Heart right ventricle (tissue), 16 donors: ENCODE measurements at regions not wholly inside any gene's neighbourhood (a gene's known extent, or its start where the extent isn't known, plus 50 kb on each side); places are given as distances from the start of the nearest gene placed in this dataset.

Experiments
- ATAC-seq, 8 donors: fragments of 200-7000 bp; cut with Tn5 transposase; one replicate each; pipeline ENCODE4 v1.9.1; 2020; ENCODE audit warnings: mild to moderate bottlenecking in 8 of 8, moderate library complexity in 8 of 8, moderate number of reproducible peaks in 1 of 8
- DNase-seq, 2 donors: peaks; one replicate each; pipeline ENCODE4 v3.0.0-alpha.2; 2020
- H3K27ac ChIP-seq, 10 donors: fragments of 200-600 bp; sonication (generic) in 2 of 10; one replicate each; pipeline versions ENCODE4 v1.5.0 to v1.8.0; 2020 to 2022; ENCODE audit warnings: mild to moderate bottlenecking in 3 of 10
- H3K27me3 ChIP-seq, 7 donors: fragments of 200-600 bp; one replicate each; pipeline ENCODE4 v1.8.0; 2021 to 2022; ENCODE audit warnings: mild to moderate bottlenecking in 2 of 7
- H3K36me3 ChIP-seq, 9 donors: fragments of 200-600 bp; sonication (generic) in 1 of 9; one replicate each; pipeline versions ENCODE4 v1.5.0 to v1.8.0; 2020 to 2022; ENCODE audit warnings: mild to moderate bottlenecking in 2 of 9
- H3K4me1 ChIP-seq, 9 donors: fragments of 200-600 bp; sonication (generic) in 1 of 9; one replicate each; pipeline versions ENCODE4 v1.5.0 to v1.8.0; 2020 to 2022; ENCODE audit warnings: mild to moderate bottlenecking in 4 of 9
- H3K4me3 ChIP-seq, 10 donors: fragments of 200-600 bp; sonication (generic) in 2 of 10; one replicate each; pipeline versions ENCODE4 v1.5.0 to v1.8.0; 2020 to 2022; ENCODE audit warnings: mild to moderate bottlenecking in 7 of 10, moderate library complexity in 2 of 10
- H3K9me3 ChIP-seq, 11 donors: fragments of 200-600 bp in 10 of 11; sonication (generic) in 2 of 11; one replicate each; pipeline versions ENCODE4 v1.5.0 to v1.8.0; 2013 to 2022; ENCODE audit warnings: mild to moderate bottlenecking in 2 of 11, control low read depth in 1 of 11, moderate library complexity in 1 of 11
- CTCF ChIP-seq, 9 donors: fragments of 200-600 bp; sonication (generic) in 2 of 9; IDR thresholded peaks; one replicate each; pipeline versions ENCODE4 v1.5.0 to v1.8.0; 2021 to 2022; ENCODE audit warnings: antibody characterized with exemption in 9 of 9, mild to moderate bottlenecking in 5 of 9, moderate library complexity in 1 of 9
- WGBS, 2 donors: extraction: QIAGEN DNeasy Blood & Tissue Kit; methylation state at CpG; one replicate each; pipeline ENCODE4 v1.1.7; 2013; ENCODE audit warnings: inconsistent platforms in 1 of 2; 5-methylcytosine and 5-hydroxymethylcytosine counted together
- intact Hi-C, 10 donors: fragments of 100-400 bp; cut with DNase I; formaldehyde crosslinking; loops; one replicate each; pipeline versions ENCODE4 v1.11.1 to v1.14.2; 2022
- donor health status: Arrhythmogenic right ventricular cardiomyopathy.
- donor health status: ischemic (EF 13 %, LVEDD 7.1; RV severe dilation, severe dysfunction).
- donor health status: healthy with polysubstance abuse.
- donor health status: DM: no; HTN: yes; CAD: no.
- donor health status: DM: no; HTN: no; CAD: no.
- donor health status: ischemic (EF 25% LVEDD 6.9; RV normal size, moderate dysfunction).
- donor health status: ischemic (EF 25% LVEDD 5.7; RV mildly dilated, moderate dysfunction).
- donor health status: healthy.
- donor health status: DM: yes; HTN: yes; CAD: no.
- donor health status: Ischemic cardiomyopathy.
- donor health status: ischemic (EF 35%, LVEDD 5.7; RV mildly dilated, moderate dysfunction).
- donor health status: nonischemic (EF 11% LVEDD 7.7; RV severe dilation, severe dysfunction).
- donor health status: DM: yes; HTN: yes; CAD: no.
- donor health status: PGD.
- donor health status: ischemic (EF 29% LVEDD 5.4; RV normal size, mild dysfunction).
- donor health status: nonischemic (EF 23%, LVEDD 6.1; RV moderate dilation, normal function).

DNA sequence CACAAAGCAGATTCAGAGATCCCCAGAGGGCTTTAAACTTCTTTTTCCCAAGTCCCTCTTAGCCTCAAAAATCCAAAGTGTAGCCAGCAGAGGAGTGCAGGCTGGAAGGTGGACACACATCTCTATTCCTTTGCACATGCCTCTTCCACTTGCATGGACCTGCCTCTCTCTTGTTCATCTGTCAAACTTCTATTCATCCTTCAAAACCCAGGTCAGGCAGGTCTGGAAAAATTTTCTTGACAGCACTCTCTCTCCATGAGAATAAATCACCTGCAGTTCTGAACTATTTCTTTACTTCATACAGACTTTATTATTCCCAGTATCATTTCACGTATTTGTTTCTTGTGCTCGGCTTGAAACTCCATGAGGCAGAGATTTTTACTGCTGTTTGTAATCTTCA, 127.5 kb downstream of the SS18 start:
- TF ChIP-seq CTCF (IDR thresholded peaks at IDR 0.05): no peak
- Histone ChIP-seq H3K4me1 (no peaks in the 10 kb centered on the region), H3K27ac (no peak overlapping the region), H3K9me3 (no peaks in the 10 kb centered on the region), H3K4me3 (no peak overlapping the region), H3K27me3 (peaks cover 0 to 8% (median 0%) of the 10 kb centered on the region in 7 donors), H3K36me3 (no peaks in the 10 kb centered on the region)
- DNase-seq (no peak), ATAC-seq (no peak)
- intact Hi-C loops: no loop called here
- WGBS, 2 donors: 92 to 96% methylated on average over 2 of the region's 2 CpGs

GRCh38 chr18:25962176-25962575, 128.2 kb downstream of the SS18 start:
- intact Hi-C loops: no loop called here
- WGBS, 2 donors: 74 to 82% methylated on average over 4 of the region's 4 CpGs

DNA sequence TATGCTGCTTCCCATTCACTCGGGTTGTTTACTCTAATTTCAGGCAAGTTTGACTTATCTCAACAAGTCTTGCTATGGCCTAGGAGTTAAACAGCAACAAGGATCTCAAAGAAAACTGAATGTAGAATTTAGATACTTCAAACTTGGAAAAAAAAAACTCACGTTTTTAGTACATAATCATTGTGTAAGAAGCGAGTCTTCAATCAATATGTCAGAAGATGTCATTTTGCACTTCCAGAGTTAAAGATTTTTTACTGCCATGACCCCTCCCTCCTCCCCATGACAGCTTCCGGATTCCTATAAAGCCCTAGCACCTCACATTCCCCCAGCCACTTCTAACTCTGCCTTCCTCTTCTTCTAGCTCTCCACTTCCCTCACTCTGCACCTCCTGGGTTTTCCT, 133.4 kb downstream of the SS18 start:
- Histone ChIP-seq H3K36me3 (no peaks in the 10 kb centered on the region), H3K9me3 (no peaks in the 10 kb centered on the region), H3K27ac (no peak overlapping the region), H3K4me1 (no peaks in the 10 kb centered on the region), H3K27me3 (peaks cover 0 to 3% (median 0%) of the 10 kb centered on the region in 7 donors), H3K4me3 (no peak overlapping the region)
- TF ChIP-seq CTCF (IDR thresholded peaks at IDR 0.05): no peak
- ATAC-seq (no peak), DNase-seq (no peak)
- 64 to 67% methylated on average over 4 of the region's 4 CpGs for WGBS, 2 donors
- intact Hi-C loops: no loop called here

More at GRCh38 chr18:25962176-25962575, 128.2 kb downstream of the SS18 start:
- Histone ChIP-seq H3K9me3 (no peaks in the 10 kb centered on the region), H3K4me3 (no peak overlapping the region), H3K4me1 (no peaks in the 10 kb centered on the region), H3K27me3 (peaks cover 0 to 8% (median 0%) of the 10 kb centered on the region in 7 donors), H3K36me3 (no peaks in the 10 kb centered on the region), H3K27ac (no peak overlapping the region)
- DNase-seq (no peak), ATAC-seq (no peak)
- no peak for TF ChIP-seq CTCF (IDR thresholded peaks at IDR 0.05)

GRCh38 chr18:25953111-25953510, 137.3 kb downstream of the SS18 start:
- Histone ChIP-seq H3K27me3 (no peaks in the 10 kb centered on the region), H3K4me3 (no peak overlapping the region), H3K36me3 (no peaks in the 10 kb centered on the region), H3K9me3 (peaks cover 0 to 8% (median 0%) of the 10 kb centered on the region in 11 donors), H3K27ac (no peak overlapping the region), H3K4me1 (no peaks in the 10 kb centered on the region)
- TF ChIP-seq CTCF (IDR thresholded peaks at IDR 0.05): no peak
- intact Hi-C loops: no loop called here
- no peak for DNase-seq
- WGBS, 2 donors: 95 to 96% methylated on average over 4 of the region's 4 CpGs
- ATAC-seq: no peak
